ENCODE measurements at regions not wholly inside any gene's neighbourhood (a gene's known extent, or its start where the extent isn't known, plus 50 kb on each side); places are given as distances from the start of the nearest gene placed in this dataset.

GRCh38 chr1:68969441-68969840 lies 472.6 kb upstream of the DEPDC1 start:
- DNase-seq, result no peak

GRCh38 chr1:68970571-68970970 lies 473.7 kb upstream of the DEPDC1 start:
- no peak for DNase-seq

GRCh38 chr1:68973459-68974244 lies 476.8 kb upstream of the DEPDC1 start:
- DNase-seq, result no peak

GRCh38 chr1:68974447-68974846 lies 477.6 kb upstream of the DEPDC1 start:
- no peak for DNase-seq

GRCh38 chr1:68975212-68975933 lies 478.5 kb upstream of the DEPDC1 start:
- peak; percentile 63 for DNase-seq

- no peak for DNase-seq
Observed at GRCh38 chr1:68976916-68977610, 480.2 kb upstream of the DEPDC1 start.

- DNase-seq, result no peak
Observed at GRCh38 chr1:68979891-68980290, 483.0 kb upstream of the DEPDC1 start.

- DNase-seq, result no peak
Observed at GRCh38 chr1:68984289-68984688, 487.4 kb upstream of the DEPDC1 start.

- no peak for DNase-seq
Observed at GRCh38 chr1:68994096-68994495, 497.2 kb upstream of the DEPDC1 start.

GRCh38 chr1:69016468-69016867 lies 519.6 kb upstream of the DEPDC1 start:
- no peak for DNase-seq

GRCh38 chr1:69029649-69030048 lies 532.8 kb upstream of the DEPDC1 start:
- DNase-seq, result no peak

- no peak for DNase-seq
Observed at GRCh38 chr1:69038379-69038778, 529.3 kb upstream of the LRRC7 start.

- no peak for DNase-seq
Observed at GRCh38 chr1:69045572-69045971, 522.1 kb upstream of the LRRC7 start.

GRCh38 chr1:69055194-69055593 lies 512.5 kb upstream of the LRRC7 start:
- DNase-seq, result no peak

GRCh38 chr1:69058454-69058853 lies 509.3 kb upstream of the LRRC7 start:
- no peak for DNase-seq

GRCh38 chr1:69070660-69071373 lies 496.9 kb upstream of the LRRC7 start:
- no peak for DNase-seq

GRCh38 chr1:69073176-69073575 lies 494.5 kb upstream of the LRRC7 start:
- no peak for DNase-seq

- DNase-seq, result no peak
Observed at GRCh38 chr1:69076631-69077030, 491.1 kb upstream of the LRRC7 start.

- DNase-seq, result no peak
Observed at GRCh38 chr1:69077198-69077597, 490.5 kb upstream of the LRRC7 start.

- DNase-seq, result no peak
Observed at GRCh38 chr1:69077633-69078032, 490.1 kb upstream of the LRRC7 start.

- no peak for DNase-seq
Observed at GRCh38 chr1:69081668-69082067, 486.1 kb upstream of the LRRC7 start.

- no peak for DNase-seq
Observed at GRCh38 chr1:69082312-69082711, 485.4 kb upstream of the LRRC7 start.

- DNase-seq, result no peak
Observed at GRCh38 chr1:69086148-69086547, 481.6 kb upstream of the LRRC7 start.
